ENCODE measurements at regions not wholly inside any gene's neighbourhood (a gene's known extent, or its start where the extent isn't known, plus 50 kb on each side); places are given as distances from the start of the nearest gene placed in this dataset.

GRCh38 chr12:97131220-97131981, 224.3 kb downstream of the NEDD1 start:
- H3K27ac ChIP-seq (ENCODE audit: insufficient read depth in 1 of 2, low read depth in 1 of 2, low read length in 2 of 2, poor library complexity in 1 of 2, severe bottlenecking in 2 of 2), result no peak overlapping the region
- no peaks in the 10 kb centered on the region for H3K9me3 ChIP-seq (ENCODE audit: control extremely low read depth in 1 of 5, control insufficient read depth in 4 of 5, insufficient read depth in 2 of 5, low read depth in 1 of 5, low read length in 4 of 5)
- peaks cover 0 to 2% (median 0%) of the 10 kb centered on the region in 5 experiments for H3K27me3 ChIP-seq (replicated peaks in 2 of 5; ENCODE audit: control insufficient read depth in 4 of 5, insufficient read depth in 5 of 5, low read length in 4 of 5)
- no peak overlapping the region for H3K4me3 ChIP-seq (ENCODE audit: control insufficient read depth in 1 of 7, extremely low read depth in 1 of 7, insufficient read depth in 4 of 7, low read depth in 2 of 7, low read length in 6 of 7)
- no peaks in the 10 kb centered on the region for H3K36me3 ChIP-seq (ENCODE audit: control insufficient read depth in 4 of 4, insufficient read depth in 4 of 4, low read length in 3 of 4)
- ChIA-PET POLR2A (no interaction called here), CTCF (no interaction called here)
- no CpG with 5 or more reads among the region's 4 CpGs for WGBS (ENCODE audit: insufficient coverage)
- no peak for DNase-seq
- no peaks in the 10 kb centered on the region for H3K4me1 ChIP-seq (ENCODE audit: control extremely low read depth in 1 of 4, control insufficient read depth in 4 of 4, insufficient read depth in 4 of 4, low read length in 3 of 4)

DNA sequence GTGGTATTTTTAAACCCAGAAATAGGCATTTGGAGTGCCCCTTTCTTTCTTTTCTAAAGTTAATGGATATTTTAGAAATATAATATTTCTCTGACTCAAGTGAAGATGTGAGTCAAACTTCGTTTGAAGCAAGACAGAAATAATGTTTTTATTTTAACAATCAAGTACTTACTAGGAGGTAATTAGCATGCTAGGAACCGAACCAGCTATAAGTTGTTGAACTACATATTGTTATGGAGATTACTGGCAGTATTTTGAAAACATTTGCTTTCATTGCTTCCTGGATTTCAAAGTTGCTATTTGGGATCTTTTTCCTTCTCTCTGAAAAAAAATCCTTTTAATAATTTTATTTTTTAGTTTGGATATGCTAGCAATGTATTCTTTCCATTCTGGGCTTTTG, 225.2 kb downstream of the NEDD1 start:
- Histone ChIP-seq H3K9me3 (ENCODE audit: control extremely low read depth in 1 of 5, control insufficient read depth in 4 of 5, insufficient read depth in 2 of 5, low read depth in 1 of 5, low read length in 4 of 5) (no peaks in the 10 kb centered on the region), H3K4me1 (ENCODE audit: control extremely low read depth in 1 of 4, control insufficient read depth in 4 of 4, insufficient read depth in 4 of 4, low read length in 3 of 4) (no peaks in the 10 kb centered on the region), H3K4me3 (ENCODE audit: control insufficient read depth in 1 of 7, extremely low read depth in 1 of 7, insufficient read depth in 4 of 7, low read depth in 2 of 7, low read length in 6 of 7) (no peak overlapping the region), H3K27ac (ENCODE audit: insufficient read depth in 1 of 2, low read depth in 1 of 2, low read length in 2 of 2, poor library complexity in 1 of 2, severe bottlenecking in 2 of 2) (no peak overlapping the region), H3K36me3 (ENCODE audit: control insufficient read depth in 4 of 4, insufficient read depth in 4 of 4, low read length in 3 of 4) (no peaks in the 10 kb centered on the region), H3K27me3 (replicated peaks in 2 of 5; ENCODE audit: control insufficient read depth in 4 of 5, insufficient read depth in 5 of 5, low read length in 4 of 5) (peaks cover 0 to 2% (median 0%) of the 10 kb centered on the region in 5 experiments)
- POLR2A ChIA-PET, result no interaction called here
- CTCF ChIA-PET, result no interaction called here
- no CpG with 5 or more reads among the region's 2 CpGs for WGBS (ENCODE audit: insufficient coverage)
- no peak for DNase-seq

- Histone ChIP-seq H3K9me3 (ENCODE audit: control extremely low read depth in 1 of 5, control insufficient read depth in 4 of 5, insufficient read depth in 2 of 5, low read depth in 1 of 5, low read length in 4 of 5) (no peaks in the 10 kb centered on the region), H3K4me1 (ENCODE audit: control extremely low read depth in 1 of 4, control insufficient read depth in 4 of 4, insufficient read depth in 4 of 4, low read length in 3 of 4) (no peaks in the 10 kb centered on the region), H3K36me3 (ENCODE audit: control insufficient read depth in 4 of 4, insufficient read depth in 4 of 4, low read length in 3 of 4) (no peaks in the 10 kb centered on the region), H3K27me3 (replicated peaks in 2 of 5; ENCODE audit: control insufficient read depth in 4 of 5, insufficient read depth in 5 of 5, low read length in 4 of 5) (no peaks in the 10 kb centered on the region), H3K4me3 (ENCODE audit: control insufficient read depth in 1 of 7, extremely low read depth in 1 of 7, insufficient read depth in 4 of 7, low read depth in 2 of 7, low read length in 6 of 7) (no peak overlapping the region), H3K27ac (ENCODE audit: insufficient read depth in 1 of 2, low read depth in 1 of 2, low read length in 2 of 2, poor library complexity in 1 of 2, severe bottlenecking in 2 of 2) (no peak overlapping the region)
- 100% methylated on average over 1 of the region's 1 CpG for WGBS (ENCODE audit: insufficient coverage)
- no peak for DNase-seq
- CTCF ChIA-PET, result no interaction called here
- POLR2A ChIA-PET, result no interaction called here
Observed at GRCh38 chr12:97134495-97134894, 227.4 kb downstream of the NEDD1 start.

- Histone ChIP-seq H3K9me3 (ENCODE audit: control extremely low read depth in 1 of 5, control insufficient read depth in 4 of 5, insufficient read depth in 2 of 5, low read depth in 1 of 5, low read length in 4 of 5) (no peaks in the 10 kb centered on the region), H3K4me1 (ENCODE audit: control extremely low read depth in 1 of 4, control insufficient read depth in 4 of 4, insufficient read depth in 4 of 4, low read length in 3 of 4) (no peaks in the 10 kb centered on the region), H3K36me3 (ENCODE audit: control insufficient read depth in 4 of 4, insufficient read depth in 4 of 4, low read length in 3 of 4) (no peaks in the 10 kb centered on the region), H3K27me3 (replicated peaks in 2 of 5; ENCODE audit: control insufficient read depth in 4 of 5, insufficient read depth in 5 of 5, low read length in 4 of 5) (no peaks in the 10 kb centered on the region), H3K4me3 (ENCODE audit: control insufficient read depth in 1 of 7, extremely low read depth in 1 of 7, insufficient read depth in 4 of 7, low read depth in 2 of 7, low read length in 6 of 7) (no peak overlapping the region), H3K27ac (ENCODE audit: insufficient read depth in 1 of 2, low read depth in 1 of 2, low read length in 2 of 2, poor library complexity in 1 of 2, severe bottlenecking in 2 of 2) (no peak overlapping the region)
- 40% methylated on average over 1 of the region's 4 CpGs for WGBS (ENCODE audit: insufficient coverage)
- POLR2A ChIA-PET, result no interaction called here
- CTCF ChIA-PET, result interaction anchor here (1.2 kb wide), 1 partner anchor 13 kb away, joined by 3 read pairs; no protein-coding TSS in a partner anchor
- DNase-seq, result no peak
Observed at GRCh38 chr12:97140355-97140754, 233.3 kb downstream of the NEDD1 start.

- no peaks in the 10 kb centered on the region for H3K27me3 ChIP-seq (replicated peaks in 2 of 5; ENCODE audit: control insufficient read depth in 4 of 5, insufficient read depth in 5 of 5, low read length in 4 of 5)
- 95% methylated on average over 6 of the region's 6 CpGs for WGBS (ENCODE audit: insufficient coverage)
- H3K9me3 ChIP-seq (ENCODE audit: control extremely low read depth in 1 of 5, control insufficient read depth in 4 of 5, insufficient read depth in 2 of 5, low read depth in 1 of 5, low read length in 4 of 5), result no peaks in the 10 kb centered on the region
- no peaks in the 10 kb centered on the region for H3K4me1 ChIP-seq (ENCODE audit: control extremely low read depth in 1 of 4, control insufficient read depth in 4 of 4, insufficient read depth in 4 of 4, low read length in 3 of 4)
- H3K27ac ChIP-seq (ENCODE audit: insufficient read depth in 1 of 2, low read depth in 1 of 2, low read length in 2 of 2, poor library complexity in 1 of 2, severe bottlenecking in 2 of 2), result no peak overlapping the region
- ChIA-PET POLR2A (no interaction called here), CTCF (no interaction called here)
- DNase-seq, result no peak
- no peak overlapping the region for H3K4me3 ChIP-seq (ENCODE audit: control insufficient read depth in 1 of 7, extremely low read depth in 1 of 7, insufficient read depth in 4 of 7, low read depth in 2 of 7, low read length in 6 of 7)
- no peaks in the 10 kb centered on the region for H3K36me3 ChIP-seq (ENCODE audit: control insufficient read depth in 4 of 4, insufficient read depth in 4 of 4, low read length in 3 of 4)
Observed at GRCh38 chr12:97142737-97143410, 235.8 kb downstream of the NEDD1 start.

DNA sequence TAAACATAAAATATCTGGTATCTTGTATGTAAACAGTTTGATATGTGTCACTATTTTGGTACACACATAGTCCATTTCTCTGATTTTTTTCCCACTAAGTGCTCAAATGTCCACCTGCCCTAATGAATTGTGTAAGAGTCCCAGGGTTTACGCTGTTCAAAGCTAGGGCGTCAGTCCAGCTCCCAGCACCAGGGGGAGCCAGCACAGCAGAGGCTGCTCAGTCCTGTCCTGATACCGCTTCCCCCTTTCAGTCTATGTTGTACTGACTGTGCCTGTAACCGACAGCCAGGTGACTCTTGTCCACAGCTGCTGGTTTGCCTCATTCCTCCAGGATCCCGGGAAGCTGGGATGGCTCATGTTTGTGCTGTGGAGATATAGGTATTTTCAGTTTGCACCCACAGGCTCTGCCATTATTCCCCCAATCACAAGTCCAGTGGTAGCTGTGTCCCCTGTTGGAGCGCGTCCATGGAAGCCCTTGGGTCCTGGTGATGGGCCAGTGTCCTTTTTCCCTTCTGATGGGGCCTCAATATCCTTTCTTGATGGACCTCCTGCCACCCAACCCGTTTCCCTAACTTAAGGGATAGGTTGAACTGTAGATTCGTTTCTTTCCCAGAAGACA, 242.0 kb downstream of the NEDD1 start:
- Histone ChIP-seq H3K27ac (ENCODE audit: insufficient read depth in 1 of 2, low read depth in 1 of 2, low read length in 2 of 2, poor library complexity in 1 of 2, severe bottlenecking in 2 of 2) (no peak overlapping the region), H3K4me1 (ENCODE audit: control extremely low read depth in 1 of 4, control insufficient read depth in 4 of 4, insufficient read depth in 4 of 4, low read length in 3 of 4) (peaks cover 0 to 3% (median under 1%) of the 10 kb centered on the region in 4 experiments), H3K4me3 (ENCODE audit: control insufficient read depth in 1 of 7, extremely low read depth in 1 of 7, insufficient read depth in 4 of 7, low read depth in 2 of 7, low read length in 6 of 7) (no peak overlapping the region), H3K27me3 (replicated peaks in 2 of 5; ENCODE audit: control insufficient read depth in 4 of 5, insufficient read depth in 5 of 5, low read length in 4 of 5) (peaks cover 0 to 5% (median 0%) of the 10 kb centered on the region in 5 experiments), H3K9me3 (ENCODE audit: control extremely low read depth in 1 of 5, control insufficient read depth in 4 of 5, insufficient read depth in 2 of 5, low read depth in 1 of 5, low read length in 4 of 5) (no peaks in the 10 kb centered on the region), H3K36me3 (ENCODE audit: control insufficient read depth in 4 of 4, insufficient read depth in 4 of 4, low read length in 3 of 4) (no peaks in the 10 kb centered on the region)
- POLR2A ChIA-PET, result no interaction called here
- DNase-seq, result peak; percentile 42 to 72 (median 67)
- WGBS (ENCODE audit: insufficient coverage), result 54% methylated on average over 8 of the region's 9 CpGs
- CTCF ChIA-PET, result interaction anchor here (0.6 to 2.0 kb wide), 8 partner anchors 9 to 1226 kb away, joined by 3 to 6 read pairs (median 3); no protein-coding TSS in a partner anchor

DNA sequence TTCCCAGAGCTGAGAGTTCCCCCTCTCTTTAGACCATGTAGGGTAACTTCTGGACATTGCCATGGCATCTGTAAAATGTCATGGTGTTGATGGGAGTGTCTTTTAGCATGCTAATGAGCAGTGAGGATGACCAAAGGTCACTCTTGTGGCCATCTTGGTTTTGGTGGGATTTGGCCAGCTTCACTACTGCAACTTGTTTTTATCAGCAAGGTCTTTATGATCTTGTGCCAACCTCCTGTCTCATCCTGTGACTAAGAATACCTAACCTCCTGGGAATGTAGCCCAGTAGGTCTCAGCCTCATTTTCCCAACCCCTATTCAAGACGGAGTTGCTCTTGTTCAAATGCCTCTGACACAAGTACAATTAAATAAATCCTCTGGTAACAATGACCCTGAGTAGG, 244.4 kb downstream of the NEDD1 start:
- Histone ChIP-seq H3K27ac (ENCODE audit: insufficient read depth in 1 of 2, low read depth in 1 of 2, low read length in 2 of 2, poor library complexity in 1 of 2, severe bottlenecking in 2 of 2) (no peak overlapping the region), H3K4me1 (ENCODE audit: control extremely low read depth in 1 of 4, control insufficient read depth in 4 of 4, insufficient read depth in 4 of 4, low read length in 3 of 4) (peaks cover 0 to 3% (median under 1%) of the 10 kb centered on the region in 4 experiments), H3K9me3 (ENCODE audit: control extremely low read depth in 1 of 5, control insufficient read depth in 4 of 5, insufficient read depth in 2 of 5, low read depth in 1 of 5, low read length in 4 of 5) (no peaks in the 10 kb centered on the region), H3K4me3 (ENCODE audit: control insufficient read depth in 1 of 7, extremely low read depth in 1 of 7, insufficient read depth in 4 of 7, low read depth in 2 of 7, low read length in 6 of 7) (no peak overlapping the region), H3K27me3 (replicated peaks in 2 of 5; ENCODE audit: control insufficient read depth in 4 of 5, insufficient read depth in 5 of 5, low read length in 4 of 5) (peaks cover 0 to 5% (median 0%) of the 10 kb centered on the region in 5 experiments), H3K36me3 (ENCODE audit: control insufficient read depth in 4 of 4, insufficient read depth in 4 of 4, low read length in 3 of 4) (no peaks in the 10 kb centered on the region)
- no peak for DNase-seq
- ChIA-PET CTCF (interaction anchor here (1.6 kb wide), 1 partner anchor 14 kb away, joined by 3 read pairs; no protein-coding TSS in a partner anchor), POLR2A (no interaction called here)
- WGBS (ENCODE audit: insufficient coverage), result no CpG with 5 or more reads among the region's 1 CpG
